Neuronal stem cell (in vitro differentiated cells): ENCODE measurements at regions not wholly inside any gene's neighbourhood (a gene's known extent, or its start where the extent isn't known, plus 50 kb on each side); places are given as distances from the start of the nearest gene placed in this dataset.

Experiments
- DNase-seq: peaks from one replicate; pipeline ENCODE4 v3.0.0-alpha.2; 2013; ENCODE audit warnings: low spot score
- H2AFZ ChIP-seq: one replicate; pipeline ENCODE4 v1.6.1; 2013; ENCODE audit warnings: mild to moderate bottlenecking, low read length, inconsistent platforms
- H2AK5ac ChIP-seq: 2 replicates; pipeline ENCODE4 v1.6.1; 2013; ENCODE audit warnings: low read depth, mild to moderate bottlenecking, inconsistent platforms, low read length, moderate library complexity, mixed read lengths
- H2BK120ac ChIP-seq: 2 replicates; pipeline ENCODE4 v1.6.1; 2013; ENCODE audit warnings: low read depth, mild to moderate bottlenecking, inconsistent platforms, low read length, moderate library complexity, mixed read lengths
- H2BK12ac ChIP-seq: one replicate; pipeline ENCODE4 v1.6.1; 2013; ENCODE audit warnings: low read length, inconsistent platforms
- H2BK15ac ChIP-seq: 2 replicates; pipeline ENCODE4 v1.6.1; 2013; ENCODE audit warnings: mild to moderate bottlenecking, low read length, inconsistent platforms, mixed read lengths
- H2BK5ac ChIP-seq: one replicate; pipeline ENCODE4 v1.6.1; 2013; ENCODE audit warnings: inconsistent platforms, mild to moderate bottlenecking, low read length, moderate library complexity
- H3K14ac ChIP-seq: one replicate; pipeline ENCODE4 v1.6.1; 2013; ENCODE audit warnings: low read length, inconsistent platforms
- H3K18ac ChIP-seq: 2 replicates; pipeline ENCODE4 v1.6.1; 2013; ENCODE audit warnings: low read length, inconsistent platforms
- H3K23ac ChIP-seq: 2 replicates; pipeline ENCODE4 v1.6.1; 2013; ENCODE audit warnings: low read depth, mild to moderate bottlenecking, mixed read lengths, low read length, inconsistent platforms; ENCODE audit not compliant: poor library complexity
- H3K27ac ChIP-seq: replicated peaks from 3 replicates; pipeline ENCODE4 v1.5.1; 2013; ENCODE audit warnings: low read length, inconsistent platforms
- H3K27me3 ChIP-seq, 3 experiments: 2 replicates each; pipeline ENCODE4 v1.6.1; 2013; ENCODE audit warnings: low read length in 3 of 3, mild to moderate bottlenecking in 2 of 3, inconsistent platforms in 1 of 3, low read depth in 1 of 3, mixed read lengths in 1 of 3, moderate library complexity in 1 of 3; ENCODE audit not compliant: control insufficient read depth in 3 of 3, insufficient read depth in 3 of 3
- H3K36me3 ChIP-seq, 2 donors: replicated peaks in 1 of 2; 2 replicates each; pipeline ENCODE4 v1.6.1; 2013; ENCODE audit warnings: low read length in 2 of 2; ENCODE audit not compliant: control insufficient read depth in 2 of 2, insufficient read depth in 2 of 2
- H3K4ac ChIP-seq: 2 replicates; pipeline ENCODE4 v1.6.1; 2013; ENCODE audit warnings: inconsistent platforms, mild to moderate bottlenecking, low read length, moderate library complexity
- H3K4me1 ChIP-seq, 2 donors: 1 replicate in 1 of 2; 2 replicates in 1 of 2; pipeline ENCODE4 v1.6.1; 2013; ENCODE audit warnings: low read length in 2 of 2, low read depth in 1 of 2; ENCODE audit not compliant: control insufficient read depth in 2 of 2, insufficient read depth in 1 of 2
- H3K4me2 ChIP-seq: one replicate; pipeline ENCODE4 v1.6.1; 2013; ENCODE audit warnings: mild to moderate bottlenecking, low read length, inconsistent platforms; ENCODE audit not compliant: insufficient read depth, poor library complexity, severe bottlenecking
- H3K4me3 ChIP-seq, 2 donors: 2 replicates each; pipeline ENCODE4 v1.5.1; 2013; ENCODE audit warnings: low read length in 2 of 2, mild to moderate bottlenecking in 2 of 2, inconsistent platforms in 1 of 2, moderate library complexity in 1 of 2
- H3K79me1 ChIP-seq: one replicate; pipeline ENCODE4 v1.6.1; 2013; ENCODE audit warnings: low read depth, mild to moderate bottlenecking, inconsistent platforms, low read length, moderate library complexity
- H3K9ac ChIP-seq: one replicate; pipeline ENCODE4 v1.6.1; 2013; ENCODE audit warnings: mild to moderate bottlenecking, low read depth, low read length, inconsistent platforms; ENCODE audit not compliant: poor library complexity
- H3K9me3 ChIP-seq, 2 donors: replicated peaks in 1 of 2; 2 replicates each; pipeline versions ENCODE3 to v1.6.1; 2013; ENCODE audit warnings: low read length in 2 of 2, mild to moderate bottlenecking in 2 of 2, inconsistent platforms in 1 of 2, low read depth in 1 of 2, mixed read lengths in 1 of 2, moderate library complexity in 1 of 2; ENCODE audit not compliant: control insufficient read depth in 2 of 2, insufficient read depth in 1 of 2
- H4K8ac ChIP-seq: one replicate; pipeline ENCODE4 v1.6.1; 2013; ENCODE audit warnings: low read depth, mild to moderate bottlenecking, inconsistent platforms, low read length, moderate library complexity
- H4K91ac ChIP-seq: one replicate; pipeline ENCODE4 v1.6.1; 2013; ENCODE audit warnings: low read length, low read depth, mild to moderate bottlenecking, inconsistent platforms; ENCODE audit not compliant: poor library complexity
- WGBS, 2 donors: extraction: QIAGEN DNeasy Blood & Tissue Kit; methylation state at CpG; one replicate each; pipeline ENCODE4 v1.1.7; 2013; ENCODE audit warnings: missing lambda C conversion rate in 2 of 2, mixed read lengths in 1 of 2; ENCODE audit not compliant: insufficient read length in 2 of 2, insufficient replicate concordance in 1 of 2; ENCODE audit errors: extremely low coverage in 2 of 2; 5-methylcytosine and 5-hydroxymethylcytosine counted together

- no peak overlapping the region for H3K23ac ChIP-seq
- H3K27me3 ChIP-seq = no peaks in the 10 kb centered on the region
- no peak overlapping the region for H3K14ac ChIP-seq
- no peaks in the 10 kb centered on the region for H3K4me1 ChIP-seq
- H2BK120ac ChIP-seq = no peak overlapping the region
- no peaks in the 10 kb centered on the region for H3K79me1 ChIP-seq
- no peak for DNase-seq
- no peak overlapping the region for H2BK5ac ChIP-seq
- H2AK5ac ChIP-seq = no peak overlapping the region
- H3K27ac ChIP-seq = no peak overlapping the region
- H4K8ac ChIP-seq = no peak overlapping the region
- H2AFZ ChIP-seq = no peak overlapping the region
- no peak overlapping the region for H3K9ac ChIP-seq
- H3K9me3 ChIP-seq = peaks cover 0 to 5% of the 10 kb centered on the region in 2 donors
- no peak overlapping the region for H3K4ac ChIP-seq
- H4K91ac ChIP-seq = no peak overlapping the region
- no peak overlapping the region for H2BK12ac ChIP-seq
- H3K4me3 ChIP-seq = no peak overlapping the region
- H2BK15ac ChIP-seq = no peak overlapping the region
- H3K18ac ChIP-seq = no peak overlapping the region
- no peak overlapping the region for H3K4me2 ChIP-seq
- H3K36me3 ChIP-seq = no peaks in the 10 kb centered on the region
These were observed 102.1 kb upstream of the AKR1E2 start for GRCh38 chr10:4723860-4724259.

GRCh38 chr10:4721999-4722753 is 103.8 kb upstream of the AKR1E2 start:
- no peak overlapping the region for H2BK15ac ChIP-seq
- H2BK120ac ChIP-seq = no peak overlapping the region
- no peak overlapping the region for H3K9ac ChIP-seq
- no peak overlapping the region for H3K27ac ChIP-seq
- peaks cover 0 to 5% of the 10 kb centered on the region in 2 donors for H3K9me3 ChIP-seq
- H3K4me1 ChIP-seq = peaks cover 0 to 1% of the 10 kb centered on the region in 2 donors
- no peak overlapping the region for H3K4me3 ChIP-seq
- H2BK5ac ChIP-seq = no peak overlapping the region
- H2AFZ ChIP-seq = no peak overlapping the region
- H3K18ac ChIP-seq = no peak overlapping the region
- no peak overlapping the region for H3K23ac ChIP-seq
- no peak overlapping the region for H3K4ac ChIP-seq
- no peak overlapping the region for H4K8ac ChIP-seq
- H3K4me2 ChIP-seq = no peak overlapping the region
- H3K27me3 ChIP-seq = no peaks in the 10 kb centered on the region
- H4K91ac ChIP-seq = no peak overlapping the region
- H3K79me1 ChIP-seq = no peaks in the 10 kb centered on the region
- H2AK5ac ChIP-seq = no peak overlapping the region
- WGBS, 2 donors = no CpG with 5 or more reads among the region's 3 CpGs
- no peak overlapping the region for H3K14ac ChIP-seq
- no peak for DNase-seq
- H3K36me3 ChIP-seq = no peaks in the 10 kb centered on the region
- no peak overlapping the region for H2BK12ac ChIP-seq

- Histone ChIP-seq H3K4ac (no peak overlapping the region), H3K23ac (no peak overlapping the region), H3K4me2 (no peak overlapping the region), H3K14ac (no peak overlapping the region), H2BK15ac (no peak overlapping the region), H2BK12ac (no peak overlapping the region), H4K8ac (no peak overlapping the region), H3K9ac (no peak overlapping the region), H3K18ac (no peak overlapping the region), H3K36me3 (no peaks in the 10 kb centered on the region), H3K4me3 (no peak overlapping the region), H2BK120ac (no peak overlapping the region), H3K27me3 (no peaks in the 10 kb centered on the region), H2AFZ (no peak overlapping the region), H2BK5ac (no peak overlapping the region), H3K4me1 (peaks cover 0 to 1% of the 10 kb centered on the region in 2 donors), H3K79me1 (no peaks in the 10 kb centered on the region), H3K9me3 (peaks cover 0 to 5% of the 10 kb centered on the region in 2 donors), H2AK5ac (no peak overlapping the region), H4K91ac (no peak overlapping the region), H3K27ac (no peak overlapping the region)
- no peak for DNase-seq
- WGBS, 2 donors = no CpG with 5 or more reads among the region's 1 CpG
These were observed 105.5 kb upstream of the AKR1E2 start for GRCh38 chr10:4720463-4720862.

- H3K4me3 ChIP-seq = no peak overlapping the region
- H3K79me1 ChIP-seq = no peaks in the 10 kb centered on the region
- H2BK12ac ChIP-seq = no peak overlapping the region
- no peaks in the 10 kb centered on the region for H3K27me3 ChIP-seq
- no peak overlapping the region for H3K4ac ChIP-seq
- H4K91ac ChIP-seq = no peak overlapping the region
- no peak overlapping the region for H2AK5ac ChIP-seq
- H4K8ac ChIP-seq = no peak overlapping the region
- H3K4me1 ChIP-seq = peaks cover 0 to 1% of the 10 kb centered on the region in 2 donors
- no peak overlapping the region for H3K4me2 ChIP-seq
- no peak overlapping the region for H3K18ac ChIP-seq
- no peak overlapping the region for H2AFZ ChIP-seq
- WGBS, 2 donors = no CpG with 5 or more reads among the region's 2 CpGs
- no peak overlapping the region for H3K23ac ChIP-seq
- no peak overlapping the region for H2BK5ac ChIP-seq
- no peak overlapping the region for H3K14ac ChIP-seq
- DNase-seq = no peak
- no peak overlapping the region for H3K9ac ChIP-seq
- no peak overlapping the region for H3K27ac ChIP-seq
- H2BK15ac ChIP-seq = no peak overlapping the region
- no peak overlapping the region for H2BK120ac ChIP-seq
- H3K36me3 ChIP-seq = no peaks in the 10 kb centered on the region
- H3K9me3 ChIP-seq = peaks cover 0 to 5% of the 10 kb centered on the region in 2 donors
These were observed 106.3 kb upstream of the AKR1E2 start for GRCh38 chr10:4719671-4720070.
